RWPE1 (cell line): ENCODE measurements at regions not wholly inside any gene's neighbourhood (a gene's known extent, or its start where the extent isn't known, plus 50 kb on each side); places are given as distances from the start of the nearest gene placed in this dataset.

Experiments used
- CTCF ChIA-PET: fragments of 350-600 bp; sonication (Branson Sonifier 250); formaldehyde crosslinking; extraction: SDS; loops from one replicate; lab custom pipeline; 2021; lab: Yijun Ruan, JAX
- POLR2A ChIA-PET: fragments of 400-600 bp; formaldehyde crosslinking; extraction: SDS; loops from one replicate; lab custom pipeline; 2020; ENCODE audit warnings: antibody characterized with exemption; ENCODE audit not compliant: low non-redundant PET; lab: Yijun Ruan, JAX
- DNase-seq: peaks from one replicate; pipeline ENCODE4 v3.0.0; 2012; ENCODE audit warnings: low spot score
- H3K27ac ChIP-seq: fragments of 450-650 bp; 2 replicates; pipeline ENCODE4 v1.5.1; 2017
- TF ChIP-seq, protein P1 (sequence below): fragments of 450-650 bp; conservative IDR thresholded peaks from 2 replicates; pipeline ENCODE4 v1.5.1; 2017; ENCODE audit warnings: low read depth, mild to moderate bottlenecking

- no peak for DNase-seq
- TF ChIP-seq, protein P1, sequence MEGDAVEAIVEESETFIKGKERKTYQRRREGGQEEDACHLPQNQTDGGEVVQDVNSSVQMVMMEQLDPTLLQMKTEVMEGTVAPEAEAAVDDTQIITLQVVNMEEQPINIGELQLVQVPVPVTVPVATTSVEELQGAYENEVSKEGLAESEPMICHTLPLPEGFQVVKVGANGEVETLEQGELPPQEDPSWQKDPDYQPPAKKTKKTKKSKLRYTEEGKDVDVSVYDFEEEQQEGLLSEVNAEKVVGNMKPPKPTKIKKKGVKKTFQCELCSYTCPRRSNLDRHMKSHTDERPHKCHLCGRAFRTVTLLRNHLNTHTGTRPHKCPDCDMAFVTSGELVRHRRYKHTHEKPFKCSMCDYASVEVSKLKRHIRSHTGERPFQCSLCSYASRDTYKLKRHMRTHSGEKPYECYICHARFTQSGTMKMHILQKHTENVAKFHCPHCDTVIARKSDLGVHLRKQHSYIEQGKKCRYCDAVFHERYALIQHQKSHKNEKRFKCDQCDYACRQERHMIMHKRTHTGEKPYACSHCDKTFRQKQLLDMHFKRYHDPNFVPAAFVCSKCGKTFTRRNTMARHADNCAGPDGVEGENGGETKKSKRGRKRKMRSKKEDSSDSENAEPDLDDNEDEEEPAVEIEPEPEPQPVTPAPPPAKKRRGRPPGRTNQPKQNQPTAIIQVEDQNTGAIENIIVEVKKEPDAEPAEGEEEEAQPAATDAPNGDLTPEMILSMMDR = no peak
- ChIA-PET POLR2A (no interaction called here), CTCF (no interaction called here)
- no peak overlapping the region for H3K27ac ChIP-seq
Measured at GRCh38 chr2:19435815-19436214, 77.4 kb upstream of the OSR1 start.

DNA sequence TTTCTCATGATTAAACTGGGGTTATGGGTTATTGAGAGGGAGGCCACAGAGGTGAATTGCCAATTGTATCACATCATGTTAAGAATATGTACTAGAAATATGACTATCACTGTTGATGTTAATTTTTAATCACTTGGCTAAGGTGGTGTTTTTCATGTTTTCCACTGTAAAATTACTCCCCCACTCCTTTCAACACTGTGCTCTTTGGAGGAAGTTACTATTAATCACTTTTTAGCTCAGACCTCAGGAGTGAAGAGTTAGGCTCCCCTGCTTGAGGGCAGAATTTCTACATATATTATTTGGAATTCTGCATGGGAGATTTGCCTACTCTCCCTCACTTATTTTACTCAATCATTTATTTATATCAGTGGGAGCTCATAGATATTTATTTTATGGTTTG, 76.0 kb upstream of the OSR1 start:
- DNase-seq = no peak
- ChIA-PET POLR2A (no interaction called here), CTCF (no interaction called here)
- no peak overlapping the region for H3K27ac ChIP-seq
- TF ChIP-seq, protein P1 = no peak

DNA sequence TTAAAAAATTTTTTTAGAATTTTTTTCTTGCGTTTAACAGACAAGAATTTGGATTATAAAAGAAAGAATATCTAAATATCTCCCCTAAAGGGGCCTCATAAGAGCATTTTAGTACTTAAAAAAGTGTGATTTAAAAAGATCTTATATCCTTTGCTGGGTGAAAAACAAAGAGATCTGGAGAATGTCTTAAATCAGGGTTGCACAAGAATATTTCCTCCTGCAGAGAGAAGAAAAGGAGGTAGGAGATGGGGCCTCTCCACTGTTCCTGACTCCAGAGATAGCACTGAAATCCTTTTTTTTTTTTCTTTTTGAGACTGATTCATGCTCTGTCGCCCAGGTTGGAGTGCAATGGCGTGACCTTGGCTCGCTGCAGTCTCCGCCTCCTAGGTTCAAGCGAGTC, 68.5 kb upstream of the OSR1 start:
- TF ChIP-seq, protein P1 = no peak
- ChIA-PET CTCF (no interaction called here), POLR2A (no interaction called here)
- no peak overlapping the region for H3K27ac ChIP-seq
- no peak for DNase-seq

DNA sequence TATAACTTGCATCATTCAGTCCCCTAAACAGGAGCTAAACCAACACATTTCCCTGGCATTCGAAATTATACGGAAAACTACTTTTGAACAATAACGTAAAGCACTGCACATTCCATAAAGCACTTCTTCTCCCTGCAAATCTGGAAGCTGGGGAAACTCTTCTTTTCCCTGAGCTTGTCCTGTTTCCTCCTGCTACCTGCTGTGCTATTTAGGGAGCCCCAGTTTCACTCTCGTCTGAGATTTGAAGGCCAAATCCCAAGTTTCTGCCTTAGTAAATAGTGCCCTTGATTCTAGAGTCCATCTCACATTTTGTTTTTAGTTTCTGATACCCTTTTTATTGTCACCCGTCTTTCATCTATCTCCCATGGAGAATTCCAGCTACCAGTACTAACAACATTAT, 67.7 kb upstream of the OSR1 start:
- ChIA-PET CTCF (no interaction called here), POLR2A (no interaction called here)
- no peak overlapping the region for H3K27ac ChIP-seq
- TF ChIP-seq, protein P1 = no peak
- DNase-seq = no peak

DNA sequence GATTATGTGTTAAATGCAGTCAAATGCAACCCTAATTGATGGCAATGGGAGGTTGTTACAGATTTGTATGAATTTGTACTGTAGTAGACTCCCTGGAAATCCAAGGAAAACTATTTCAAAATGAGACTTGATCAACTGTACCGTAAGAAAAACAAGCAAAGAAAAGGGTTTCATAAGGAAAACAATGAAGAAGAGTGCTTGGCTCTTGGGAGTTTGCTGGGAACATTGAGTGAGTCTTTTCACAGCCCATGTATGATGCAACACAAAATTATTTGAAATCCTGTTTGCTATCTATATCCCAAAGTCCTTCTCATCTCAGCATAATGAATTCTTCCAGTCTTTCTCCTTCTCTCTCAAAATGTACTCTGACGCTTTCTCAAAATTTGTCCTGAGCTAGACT, 67.0 kb upstream of the OSR1 start:
- TF ChIP-seq, protein P1 = no peak
- ChIA-PET POLR2A (no interaction called here), CTCF (interaction anchor here (0.6 kb wide), 1 partner anchor 126 kb away, joined by 4 read pairs; no protein-coding TSS in a partner anchor)
- H3K27ac ChIP-seq = no peak overlapping the region
- no peak for DNase-seq

DNA sequence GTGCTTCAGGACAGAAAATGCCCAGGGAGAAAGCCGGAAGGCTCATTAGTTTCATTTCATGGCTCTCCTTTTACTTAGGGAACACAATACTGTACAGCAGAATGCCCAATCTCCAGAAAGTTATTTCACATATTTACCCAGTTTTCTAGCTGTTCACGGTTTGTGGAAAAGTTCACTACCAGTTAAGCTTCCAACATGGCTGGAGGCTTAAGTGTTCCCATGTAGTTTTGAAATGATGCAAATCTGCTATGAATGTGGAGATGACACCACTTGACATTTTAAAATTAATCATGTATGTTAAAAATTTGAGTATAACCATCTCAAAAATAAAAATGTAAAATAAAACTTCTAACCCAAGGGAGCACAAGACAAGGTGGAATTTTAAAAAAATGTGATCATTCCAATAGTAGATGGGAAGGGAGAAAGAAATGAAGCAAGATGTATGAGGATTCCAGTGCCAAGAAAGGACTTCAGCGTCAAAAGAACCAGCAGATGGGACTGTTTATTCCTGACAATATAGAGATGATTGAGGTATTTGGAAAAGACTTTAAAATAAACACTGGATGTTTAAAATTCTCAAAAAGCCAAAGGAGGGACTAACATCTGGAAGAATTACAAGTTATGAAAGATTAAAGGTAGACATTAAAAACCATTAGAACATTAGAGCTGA, 60.9 kb upstream of the OSR1 start:
- TF ChIP-seq, protein P1 = no peak
- ChIA-PET CTCF (no interaction called here), POLR2A (no interaction called here)
- no peak for DNase-seq
- no peak overlapping the region for H3K27ac ChIP-seq
